ENCODE measurements at regions not wholly inside any gene's neighbourhood (a gene's known extent, or its start where the extent isn't known, plus 50 kb on each side); places are given as distances from the start of the nearest gene placed in this dataset.

GRCh38 chr1:53378061-53378460 is 50.2 kb upstream of the LRP8 start:
- no peak overlapping the region for H3K27ac ChIP-seq (replicated peaks)
- TF ChIP-seq POLR2AphosphoS5 (IDR thresholded peaks at IDR 0.05; ENCODE audit: low read depth) (no peak), GABPA (IDR thresholded peaks at IDR 0.05; ENCODE audit: low read depth) (no peak), SPI1 (IDR thresholded peaks at IDR 0.05; ENCODE audit: borderline replicate concordance, low read depth) (no peak), REST (IDR thresholded peaks at IDR 0.05; ENCODE audit: insufficient replicate concordance, low read depth) (no peak), CTCF (IDR thresholded peaks at IDR 0.05; ENCODE audit: insufficient read depth, low read length) (no peak)
- no peak overlapping the region for H3K4me3 ChIP-seq (replicated peaks; ENCODE audit: insufficient read depth, low read length)
- no peaks in the 10 kb centered on the region for H3K27me3 ChIP-seq (ENCODE audit: insufficient read depth, poor library complexity, severe bottlenecking)
- no peak for DNase-seq (ENCODE audit: low read depth in 1 of 2, low spot score in 1 of 2)

- no peak for DNase-seq (ENCODE audit: low read depth in 1 of 2, low spot score in 1 of 2)
- H3K27me3 ChIP-seq (ENCODE audit: insufficient read depth, poor library complexity, severe bottlenecking) = peaks cover 3% of the 10 kb centered on the region
- H3K4me3 ChIP-seq (replicated peaks; ENCODE audit: insufficient read depth, low read length) = no peak overlapping the region
- H3K27ac ChIP-seq (replicated peaks) = no peak overlapping the region
- TF ChIP-seq SPI1 (IDR thresholded peaks at IDR 0.05; ENCODE audit: borderline replicate concordance, low read depth) = no peak
- TF ChIP-seq POLR2AphosphoS5 (IDR thresholded peaks at IDR 0.05; ENCODE audit: low read depth) = no peak
- TF ChIP-seq REST (IDR thresholded peaks at IDR 0.05; ENCODE audit: insufficient replicate concordance, low read depth) = no peak
- TF ChIP-seq CTCF (IDR thresholded peaks at IDR 0.05; ENCODE audit: insufficient read depth, low read length) = no peak
- TF ChIP-seq GABPA (IDR thresholded peaks at IDR 0.05; ENCODE audit: low read depth) = no peak
These were observed 51.2 kb upstream of the LRP8 start for GRCh38 chr1:53378932-53379661.

- TF ChIP-seq POLR2AphosphoS5 (IDR thresholded peaks at IDR 0.05; ENCODE audit: low read depth) (no peak), GABPA (IDR thresholded peaks at IDR 0.05; ENCODE audit: low read depth) (no peak), CTCF (IDR thresholded peaks at IDR 0.05; ENCODE audit: insufficient read depth, low read length) (no peak), SPI1 (IDR thresholded peaks at IDR 0.05; ENCODE audit: borderline replicate concordance, low read depth) (no peak), REST (IDR thresholded peaks at IDR 0.05; ENCODE audit: insufficient replicate concordance, low read depth) (no peak)
- DNase-seq (ENCODE audit: low read depth in 1 of 2, low spot score in 1 of 2) = no peak
These were observed 51.8 kb upstream of the LRP8 start for GRCh38 chr1:53379662-53380002.

More at GRCh38 chr1:53379662-53380002, 51.8 kb upstream of the LRP8 start:
- Histone ChIP-seq H3K4me3 (replicated peaks; ENCODE audit: insufficient read depth, low read length) (no peak overlapping the region), H3K27ac (replicated peaks) (no peak overlapping the region), H3K27me3 (ENCODE audit: insufficient read depth, poor library complexity, severe bottlenecking) (peaks cover 3% of the 10 kb centered on the region)

All from HL-60 (cell line).